D721Med (cell line): ENCODE measurements at regions not wholly inside any gene's neighbourhood (a gene's known extent, or its start where the extent isn't known, plus 50 kb on each side); places are given as distances from the start of the nearest gene placed in this dataset.

ENCODE experiments used
- DNase-seq: peaks from one replicate; pipeline ENCODE4 v3.0.0; 2011; ENCODE audit warnings: low spot score; ENCODE audit not compliant: insufficient read length
- FAIRE-seq: peaks from 2 replicates; lab custom pipeline; 2011; peaks lifted over from hg19 to GRCh38; lab: Jason Lieb, UNC
- TF ChIP-seq, protein P1 (sequence below): IDR thresholded peaks from 2 replicates; pipeline ENCODE4 v1.5.1; 2012; ENCODE audit warnings: mild to moderate bottlenecking, control low read depth; ENCODE audit not compliant: insufficient read depth; ENCODE audit errors: missing control alignments

DNA sequence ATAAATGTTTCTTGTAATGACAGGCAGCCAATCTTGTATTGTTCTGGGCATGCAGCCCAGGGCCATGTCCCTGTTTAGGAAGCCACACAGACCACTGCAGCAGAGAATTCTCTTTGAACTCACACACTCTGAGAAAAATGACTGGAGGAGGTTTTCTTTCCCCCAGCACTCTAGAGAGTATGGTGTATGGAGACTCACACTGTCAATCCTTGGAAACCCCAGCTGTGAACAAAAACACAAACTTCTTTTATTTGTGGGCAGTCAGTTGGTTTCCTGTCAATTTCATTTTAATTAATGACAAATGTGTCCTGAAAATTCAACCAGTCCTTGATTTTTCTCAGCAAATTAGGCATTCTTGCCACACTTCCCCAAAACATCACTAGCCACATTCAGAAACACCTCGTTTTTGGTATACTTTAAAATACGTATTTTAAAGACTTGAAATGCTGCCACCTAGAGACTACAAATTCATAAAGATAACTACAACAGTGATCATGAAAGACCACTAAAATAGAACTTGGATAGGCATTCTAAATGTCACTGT, 52.9 kb upstream of the UFL1 start:
- DNase-seq = no peak
- no peak for FAIRE-seq
- TF ChIP-seq, protein P1, sequence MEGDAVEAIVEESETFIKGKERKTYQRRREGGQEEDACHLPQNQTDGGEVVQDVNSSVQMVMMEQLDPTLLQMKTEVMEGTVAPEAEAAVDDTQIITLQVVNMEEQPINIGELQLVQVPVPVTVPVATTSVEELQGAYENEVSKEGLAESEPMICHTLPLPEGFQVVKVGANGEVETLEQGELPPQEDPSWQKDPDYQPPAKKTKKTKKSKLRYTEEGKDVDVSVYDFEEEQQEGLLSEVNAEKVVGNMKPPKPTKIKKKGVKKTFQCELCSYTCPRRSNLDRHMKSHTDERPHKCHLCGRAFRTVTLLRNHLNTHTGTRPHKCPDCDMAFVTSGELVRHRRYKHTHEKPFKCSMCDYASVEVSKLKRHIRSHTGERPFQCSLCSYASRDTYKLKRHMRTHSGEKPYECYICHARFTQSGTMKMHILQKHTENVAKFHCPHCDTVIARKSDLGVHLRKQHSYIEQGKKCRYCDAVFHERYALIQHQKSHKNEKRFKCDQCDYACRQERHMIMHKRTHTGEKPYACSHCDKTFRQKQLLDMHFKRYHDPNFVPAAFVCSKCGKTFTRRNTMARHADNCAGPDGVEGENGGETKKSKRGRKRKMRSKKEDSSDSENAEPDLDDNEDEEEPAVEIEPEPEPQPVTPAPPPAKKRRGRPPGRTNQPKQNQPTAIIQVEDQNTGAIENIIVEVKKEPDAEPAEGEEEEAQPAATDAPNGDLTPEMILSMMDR = peak; percentile 34

DNA sequence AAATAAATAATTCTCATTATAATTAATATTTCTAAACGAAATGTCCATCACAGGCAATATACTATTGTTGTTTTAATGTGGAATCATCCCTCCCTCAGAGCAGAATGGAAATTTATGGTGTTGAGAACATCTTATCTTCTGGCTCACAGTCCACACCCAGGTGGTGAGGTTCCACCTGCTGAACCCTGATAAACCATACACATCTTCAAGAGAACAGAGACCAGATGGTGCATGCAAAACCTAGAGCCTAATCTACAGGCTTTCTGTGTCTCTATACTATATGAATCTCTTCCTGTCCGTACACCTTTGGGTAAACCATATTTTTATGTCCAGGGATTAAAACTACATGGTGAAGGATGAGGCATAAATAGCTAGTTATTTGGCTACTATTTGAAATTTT, 52.3 kb upstream of the UFL1 start:
- DNase-seq (no peak), FAIRE-seq (peak; percentile 29)
- TF ChIP-seq, protein P1 = no peak

- DNase-seq = no peak
- no peak for FAIRE-seq
- TF ChIP-seq, protein P1 = no peak
These were observed 51.3 kb upstream of the UFL1 start for GRCh38 chr6:96470296-96470695.
